GM23338 (cell line): ENCODE measurements at regions not wholly inside any gene's neighbourhood (a gene's known extent, or its start where the extent isn't known, plus 50 kb on each side); places are given as distances from the start of the nearest gene placed in this dataset.

Experiments used
- ATAC-seq: fragments of 200-7000 bp; cut with Tn5 transposase; 3 replicates; pipeline ENCODE4 v1.9.1; 2020
- DNase-seq: peaks from one replicate; pipeline ENCODE4 v3.0.0-alpha.2; 2015; ENCODE audit warnings: low spot score
- H2AFZ ChIP-seq: fragments of 200-600 bp; sonication (generic); 2 replicates; pipeline ENCODE4 v1.8.0; 2016; ENCODE audit warnings: antibody characterized with exemption, mild to moderate bottlenecking, moderate library complexity
- H3F3A ChIP-seq: fragments of 200-600 bp; sonication (generic); replicated peaks from 2 replicates; pipeline ENCODE4 v1.8.0; 2017; ENCODE audit warnings: antibody characterized with exemption, mixed run types, low read depth
- H3K27ac ChIP-seq: fragments of 200-600 bp; sonication (generic); 2 replicates; pipeline ENCODE4 v1.6.1; 2016; ENCODE audit warnings: low read depth
- H3K27me3 ChIP-seq: fragments of 200-600 bp; sonication (generic); 2 replicates; pipeline ENCODE4 v1.8.0; 2016; ENCODE audit warnings: mild to moderate bottlenecking, mixed run types, moderate library complexity; ENCODE audit not compliant: insufficient read depth
- H3K36me3 ChIP-seq: fragments of 200-600 bp; sonication (generic); 2 replicates; pipeline ENCODE4 v1.8.0; 2016; ENCODE audit warnings: mild to moderate bottlenecking; ENCODE audit not compliant: insufficient read depth
- H3K4me1 ChIP-seq: fragments of 200-600 bp; sonication (generic); 2 replicates; pipeline ENCODE4 v1.8.0; 2016; ENCODE audit warnings: mild to moderate bottlenecking, moderate library complexity; ENCODE audit not compliant: insufficient read depth
- H3K4me2 ChIP-seq: fragments of 200-600 bp; sonication (generic); 2 replicates; pipeline ENCODE4 v1.7.1; 2017; ENCODE audit warnings: mixed run types
- H3K4me3 ChIP-seq: fragments of 200-600 bp; sonication (generic); 2 replicates; pipeline ENCODE4 v1.6.1; 2016; ENCODE audit warnings: mixed run types
- H3K79me2 ChIP-seq: fragments of 200-600 bp; sonication (generic); replicated peaks from 2 replicates; pipeline ENCODE4 v1.8.0; 2017; ENCODE audit warnings: mild to moderate bottlenecking; ENCODE audit not compliant: insufficient read depth
- H3K9me2 ChIP-seq: fragments of 200-600 bp; sonication (generic); 2 replicates; pipeline ENCODE4 v1.8.0; 2017; ENCODE audit not compliant: insufficient read depth
- H4K20me1 ChIP-seq: fragments of 200-600 bp; sonication (generic); replicated peaks from 2 replicates; pipeline ENCODE4 v1.8.0; 2017; ENCODE audit warnings: mild to moderate bottlenecking; ENCODE audit not compliant: insufficient read depth
- H3K27ac Mint-ChIP-seq: 2 replicates; pipeline ENCODE4 v1.8.0; 2020; ENCODE audit warnings: inconsistent platforms, mild to moderate bottlenecking, moderate library complexity, mixed read lengths
- H3K27me3 Mint-ChIP-seq: 3 replicates; pipeline ENCODE4 v1.8.0; 2022; ENCODE audit warnings: low read depth, mild to moderate bottlenecking, moderate library complexity, mixed read lengths, inconsistent platforms; ENCODE audit not compliant: insufficient read depth, poor library complexity
- H3K36me3 Mint-ChIP-seq: 3 replicates; pipeline ENCODE4 v1.8.0; 2021; ENCODE audit warnings: low read depth, mild to moderate bottlenecking, inconsistent platforms, moderate library complexity, mixed read lengths
- H3K4me1 Mint-ChIP-seq: 3 replicates; pipeline ENCODE4 v1.8.0; 2020; ENCODE audit warnings: mild to moderate bottlenecking, inconsistent platforms, mixed read lengths
- H3K4me3 Mint-ChIP-seq: 3 replicates; pipeline ENCODE4 v1.8.0; 2021; ENCODE audit warnings: moderate library complexity, mild to moderate bottlenecking, inconsistent platforms, mixed read lengths
- H3K9me3 Mint-ChIP-seq: 3 replicates; pipeline ENCODE4 v1.8.0; 2020; ENCODE audit warnings: moderate library complexity, mild to moderate bottlenecking, inconsistent platforms, mixed read lengths
- CREB1 ChIP-seq: fragments of 250-450 bp; sonication (Bioruptor Pico); IDR thresholded peaks from 2 replicates; pipeline ENCODE4 v1.5.0; 2020; ENCODE audit warnings: low read depth, mild to moderate bottlenecking, moderate library complexity
- CTCF ChIP-seq, 2 experiments: fragments of 200-600 bp in 1 of 2; sonication (generic) in 1 of 2; conservative IDR thresholded peaks; 2 replicates each; pipeline versions ENCODE4 v1.5.1 to v1.6.1; 2016 to 2017; ENCODE audit warnings: antibody characterized with exemption in 2 of 2, low read depth in 2 of 2, mild to moderate bottlenecking in 2 of 2, moderate library complexity in 1 of 2
- EZH2phosphoT487 ChIP-seq: fragments of 200-600 bp; sonication (generic); IDR thresholded peaks from one replicate; pipeline ENCODE4 v1.8.1; 2018; ENCODE audit warnings: antibody characterized with exemption; ENCODE audit not compliant: unreplicated experiment
- JUNB ChIP-seq: IDR thresholded peaks from one replicate; pipeline ENCODE4 v1.6.1; 2016; ENCODE audit warnings: antibody characterized with exemption; ENCODE audit not compliant: unreplicated experiment
- NANOG ChIP-seq: IDR thresholded peaks from 2 replicates; pipeline ENCODE4 v1.6.1; 2016; ENCODE audit warnings: antibody characterized with exemption, borderline replicate concordance
- POLR2AphosphoS5 ChIP-seq: IDR thresholded peaks from 2 replicates; pipeline ENCODE4 v1.6.1; 2016; ENCODE audit warnings: antibody characterized with exemption, low read depth
- ZNF114 ChIP-seq: fragments of 250-450 bp; sonication (Bioruptor Pico); IDR thresholded peaks from 2 replicates; pipeline ENCODE4 v1.5.0; 2020; ENCODE audit warnings: mild to moderate bottlenecking, moderate library complexity
- ZNF331 ChIP-seq: fragments of 250-450 bp; sonication (Bioruptor Pico); IDR thresholded peaks from 2 replicates; pipeline ENCODE4 v1.5.0; 2020; ENCODE audit warnings: low read depth, mild to moderate bottlenecking, moderate library complexity
- ZNF462 ChIP-seq: fragments of 250-450 bp; sonication (Bioruptor Pico); IDR thresholded peaks from 2 replicates; pipeline ENCODE4 v1.5.0; 2020; ENCODE audit warnings: mild to moderate bottlenecking, moderate library complexity
- TF ChIP-seq, protein P1 (sequence below): IDR thresholded peaks from one replicate; pipeline ENCODE4 v1.6.1; 2018; ENCODE audit warnings: antibody characterized with exemption; ENCODE audit not compliant: unreplicated experiment
- TF ChIP-seq, protein P2 (sequence below): IDR thresholded peaks from 2 replicates; pipeline ENCODE4 v1.6.1; 2016; ENCODE audit warnings: antibody characterized with exemption

DNA sequence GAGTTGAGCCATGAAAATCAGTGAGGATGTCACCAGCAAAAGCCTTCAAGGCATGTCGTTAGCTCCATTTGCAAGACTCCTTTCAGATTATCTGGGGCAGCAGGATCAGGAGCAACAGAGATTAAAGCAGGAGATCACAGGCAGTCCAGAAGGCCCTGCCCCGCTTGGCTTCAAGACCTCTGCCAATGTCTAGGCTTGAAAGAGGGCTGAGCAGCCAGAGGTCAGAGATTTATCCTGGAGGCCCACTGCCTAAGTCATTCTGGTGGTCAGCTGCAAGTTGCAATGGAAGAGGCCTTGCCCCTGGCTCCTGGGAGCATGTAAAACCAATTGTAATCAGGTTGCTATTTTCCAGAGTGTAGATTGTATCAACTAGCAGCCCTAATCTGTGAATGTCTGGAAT is 416.5 kb downstream of the BCL11A start:
- DNase-seq, result no peak
- no peak overlapping the region for H3K4me2 ChIP-seq
- TF ChIP-seq NANOG, result no peak
- TF ChIP-seq ZNF114 (CRISPR knock-in tag), result no peak
- no peak for TF ChIP-seq JUNB
- no peak for TF ChIP-seq ZNF331 (CRISPR knock-in tag)
- TF ChIP-seq CTCF (conservative IDR thresholded peaks at IDR 0.05; ENCODE audit: low read depth in 2 of 2), result no peak
- no peak for TF ChIP-seq ZNF462
- TF ChIP-seq, protein P1, sequence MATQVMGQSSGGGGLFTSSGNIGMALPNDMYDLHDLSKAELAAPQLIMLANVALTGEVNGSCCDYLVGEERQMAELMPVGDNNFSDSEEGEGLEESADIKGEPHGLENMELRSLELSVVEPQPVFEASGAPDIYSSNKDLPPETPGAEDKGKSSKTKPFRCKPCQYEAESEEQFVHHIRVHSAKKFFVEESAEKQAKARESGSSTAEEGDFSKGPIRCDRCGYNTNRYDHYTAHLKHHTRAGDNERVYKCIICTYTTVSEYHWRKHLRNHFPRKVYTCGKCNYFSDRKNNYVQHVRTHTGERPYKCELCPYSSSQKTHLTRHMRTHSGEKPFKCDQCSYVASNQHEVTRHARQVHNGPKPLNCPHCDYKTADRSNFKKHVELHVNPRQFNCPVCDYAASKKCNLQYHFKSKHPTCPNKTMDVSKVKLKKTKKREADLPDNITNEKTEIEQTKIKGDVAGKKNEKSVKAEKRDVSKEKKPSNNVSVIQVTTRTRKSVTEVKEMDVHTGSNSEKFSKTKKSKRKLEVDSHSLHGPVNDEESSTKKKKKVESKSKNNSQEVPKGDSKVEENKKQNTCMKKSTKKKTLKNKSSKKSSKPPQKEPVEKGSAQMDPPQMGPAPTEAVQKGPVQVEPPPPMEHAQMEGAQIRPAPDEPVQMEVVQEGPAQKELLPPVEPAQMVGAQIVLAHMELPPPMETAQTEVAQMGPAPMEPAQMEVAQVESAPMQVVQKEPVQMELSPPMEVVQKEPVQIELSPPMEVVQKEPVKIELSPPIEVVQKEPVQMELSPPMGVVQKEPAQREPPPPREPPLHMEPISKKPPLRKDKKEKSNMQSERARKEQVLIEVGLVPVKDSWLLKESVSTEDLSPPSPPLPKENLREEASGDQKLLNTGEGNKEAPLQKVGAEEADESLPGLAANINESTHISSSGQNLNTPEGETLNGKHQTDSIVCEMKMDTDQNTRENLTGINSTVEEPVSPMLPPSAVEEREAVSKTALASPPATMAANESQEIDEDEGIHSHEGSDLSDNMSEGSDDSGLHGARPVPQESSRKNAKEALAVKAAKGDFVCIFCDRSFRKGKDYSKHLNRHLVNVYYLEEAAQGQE, result no peak
- TF ChIP-seq EZH2phosphoT487, result no peak
- no peak for TF ChIP-seq POLR2AphosphoS5
- no peak for TF ChIP-seq CREB1
- TF ChIP-seq, protein P2, sequence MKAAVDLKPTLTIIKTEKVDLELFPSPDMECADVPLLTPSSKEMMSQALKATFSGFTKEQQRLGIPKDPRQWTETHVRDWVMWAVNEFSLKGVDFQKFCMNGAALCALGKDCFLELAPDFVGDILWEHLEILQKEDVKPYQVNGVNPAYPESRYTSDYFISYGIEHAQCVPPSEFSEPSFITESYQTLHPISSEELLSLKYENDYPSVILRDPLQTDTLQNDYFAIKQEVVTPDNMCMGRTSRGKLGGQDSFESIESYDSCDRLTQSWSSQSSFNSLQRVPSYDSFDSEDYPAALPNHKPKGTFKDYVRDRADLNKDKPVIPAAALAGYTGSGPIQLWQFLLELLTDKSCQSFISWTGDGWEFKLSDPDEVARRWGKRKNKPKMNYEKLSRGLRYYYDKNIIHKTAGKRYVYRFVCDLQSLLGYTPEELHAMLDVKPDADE, result no peak
- H2AFZ ChIP-seq, result no peak overlapping the region
- no peak for ATAC-seq
- no peaks in the 10 kb centered on the region for H3K4me1 ChIP-seq
- H3K9me2 ChIP-seq, result no peaks in the 10 kb centered on the region
- no peaks in the 10 kb centered on the region; the same call in none of the 2 replicates for H3K36me3 ChIP-seq
- peaks cover 4% of the 10 kb centered on the region for H3K27me3 Mint-ChIP-seq
- H3K27me3 ChIP-seq, result no peaks in the 10 kb centered on the region
- no peaks in the 10 kb centered on the region for H3F3A ChIP-seq
- H3K79me2 ChIP-seq, result no peaks in the 10 kb centered on the region
- no peak overlapping the region for H3K27ac Mint-ChIP-seq
- no peaks in the 10 kb centered on the region for H4K20me1 ChIP-seq
- H3K36me3 Mint-ChIP-seq, result peaks cover 49% of the 10 kb centered on the region
- H3K27ac ChIP-seq, result no peak overlapping the region
- H3K4me3 ChIP-seq, result no peak overlapping the region
- H3K4me1 Mint-ChIP-seq, result 0 out of 3 replicates have a peak, but pooled peaks cover 2% of the 10 kb centered on the region
- peaks cover 73% of the 10 kb centered on the region for H3K9me3 Mint-ChIP-seq
- H3K4me3 Mint-ChIP-seq, result no peak overlapping the region
